ENCODE measurements at regions not wholly inside any gene's neighbourhood (a gene's known extent, or its start where the extent isn't known, plus 50 kb on each side); places are given as distances from the start of the nearest gene placed in this dataset.

DNA sequence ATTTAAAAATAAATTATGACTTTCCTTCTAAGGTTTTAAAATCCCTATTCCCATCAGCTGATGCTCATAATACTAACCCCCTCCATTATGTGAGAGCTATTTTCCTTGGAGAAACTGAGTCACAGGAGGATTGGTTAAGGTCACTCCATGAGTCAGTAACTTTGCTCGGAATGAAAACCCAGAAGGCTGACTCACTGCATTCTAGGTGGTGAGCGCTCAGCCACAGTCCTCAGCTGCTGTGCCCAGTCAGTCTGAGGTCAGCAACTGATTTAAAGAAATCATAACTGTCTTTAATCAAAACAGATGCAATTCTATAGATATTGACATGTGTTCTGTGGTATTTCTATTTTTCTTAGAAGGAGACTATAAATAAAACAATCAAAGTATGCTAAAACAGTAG lies 359.2 kb downstream of the GJA1 start:
- TF ChIP-seq POLR2A (IDR thresholded peaks at IDR 0.05): no peak
- TF ChIP-seq, protein P1, sequence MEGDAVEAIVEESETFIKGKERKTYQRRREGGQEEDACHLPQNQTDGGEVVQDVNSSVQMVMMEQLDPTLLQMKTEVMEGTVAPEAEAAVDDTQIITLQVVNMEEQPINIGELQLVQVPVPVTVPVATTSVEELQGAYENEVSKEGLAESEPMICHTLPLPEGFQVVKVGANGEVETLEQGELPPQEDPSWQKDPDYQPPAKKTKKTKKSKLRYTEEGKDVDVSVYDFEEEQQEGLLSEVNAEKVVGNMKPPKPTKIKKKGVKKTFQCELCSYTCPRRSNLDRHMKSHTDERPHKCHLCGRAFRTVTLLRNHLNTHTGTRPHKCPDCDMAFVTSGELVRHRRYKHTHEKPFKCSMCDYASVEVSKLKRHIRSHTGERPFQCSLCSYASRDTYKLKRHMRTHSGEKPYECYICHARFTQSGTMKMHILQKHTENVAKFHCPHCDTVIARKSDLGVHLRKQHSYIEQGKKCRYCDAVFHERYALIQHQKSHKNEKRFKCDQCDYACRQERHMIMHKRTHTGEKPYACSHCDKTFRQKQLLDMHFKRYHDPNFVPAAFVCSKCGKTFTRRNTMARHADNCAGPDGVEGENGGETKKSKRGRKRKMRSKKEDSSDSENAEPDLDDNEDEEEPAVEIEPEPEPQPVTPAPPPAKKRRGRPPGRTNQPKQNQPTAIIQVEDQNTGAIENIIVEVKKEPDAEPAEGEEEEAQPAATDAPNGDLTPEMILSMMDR (IDR thresholded peaks at IDR 0.05): no peak
- TF ChIP-seq EP300 (IDR thresholded peaks at IDR 0.05): no peak
- no peak for TF ChIP-seq POLR2AphosphoS5 (IDR thresholded peaks at IDR 0.05)

Data from stomach (tissue), 4 donors.